PFSK-1 (cell line): ENCODE measurements at regions not wholly inside any gene's neighbourhood (a gene's known extent, or its start where the extent isn't known, plus 50 kb on each side); places are given as distances from the start of the nearest gene placed in this dataset.

Source experiments
- FOXP2 ChIP-seq: optimal IDR thresholded peaks from 2 replicates; pipeline ENCODE3; 2011; ENCODE audit warnings: borderline replicate concordance, control low read depth, inconsistent platforms; ENCODE audit not compliant: insufficient read depth; ENCODE audit errors: extremely low read length, extremely low read depth
- POLR2AphosphoS5 ChIP-seq: IDR thresholded peaks from 2 replicates; pipeline ENCODE4 v1.6.1; 2012; ENCODE audit warnings: low read depth, mild to moderate bottlenecking, control low read depth, low read length, moderate library complexity
- REST ChIP-seq, 2 experiments: IDR thresholded peaks; 2 replicates each; pipeline versions ENCODE4 v1.6.1 to v1.8.0; 2011 to 2012; ENCODE audit warnings: low read depth in 2 of 2, low read length in 2 of 2, control low read depth in 1 of 2, inconsistent platforms in 1 of 2, mild to moderate bottlenecking in 1 of 2, moderate library complexity in 1 of 2; ENCODE audit not compliant: insufficient read depth in 1 of 2
- SIN3A ChIP-seq: IDR thresholded peaks from 2 replicates; pipeline ENCODE4 v1.6.1; 2012; ENCODE audit warnings: mild to moderate bottlenecking, low read length, moderate library complexity, borderline replicate concordance; ENCODE audit not compliant: insufficient read depth
- TAF1 ChIP-seq: IDR thresholded peaks from 2 replicates; pipeline ENCODE4 v1.6.1; 2012; ENCODE audit warnings: low read length, control low read depth, borderline replicate concordance; ENCODE audit not compliant: insufficient read depth

GRCh38 chr16:25571712-25572111 lies 120.0 kb upstream of the HS3ST4 start:
- TF ChIP-seq SIN3A, result no peak
- TF ChIP-seq FOXP2, result no peak
- TF ChIP-seq POLR2AphosphoS5, result no peak
- no peak for TF ChIP-seq REST (IDR thresholded peaks at IDR 0.05; ENCODE audit: insufficient read depth in 1 of 2, low read depth in 2 of 2, low read length in 2 of 2)
- TF ChIP-seq TAF1, result no peak

GRCh38 chr16:25570131-25570530 lies 121.6 kb upstream of the HS3ST4 start:
- TF ChIP-seq REST (IDR thresholded peaks at IDR 0.05; ENCODE audit: insufficient read depth in 1 of 2, low read depth in 2 of 2, low read length in 2 of 2) (no peak), FOXP2 (no peak), POLR2AphosphoS5 (no peak), TAF1 (no peak), SIN3A (no peak)

GRCh38 chr16:25568991-25569390 lies 122.8 kb upstream of the HS3ST4 start:
- TF ChIP-seq SIN3A (no peak), POLR2AphosphoS5 (no peak), TAF1 (no peak), FOXP2 (no peak)

- TF ChIP-seq FOXP2 (no peak), TAF1 (no peak), SIN3A (no peak), REST (IDR thresholded peaks at IDR 0.05; ENCODE audit: insufficient read depth in 1 of 2, low read depth in 2 of 2, low read length in 2 of 2) (no peak), POLR2AphosphoS5 (no peak)
Measured at GRCh38 chr16:25566183-25566582, 125.6 kb upstream of the HS3ST4 start.

- no peak for TF ChIP-seq FOXP2
- no peak for TF ChIP-seq POLR2AphosphoS5
- no peak for TF ChIP-seq SIN3A
- TF ChIP-seq TAF1, result no peak
- TF ChIP-seq REST (IDR thresholded peaks at IDR 0.05; ENCODE audit: insufficient read depth in 1 of 2, low read depth in 2 of 2, low read length in 2 of 2), result no peak
Measured at GRCh38 chr16:25563700-25564099, 128.1 kb upstream of the HS3ST4 start.
